Neural progenitor cell (in vitro differentiated cells): ENCODE measurements at regions not wholly inside any gene's neighbourhood (a gene's known extent, or its start where the extent isn't known, plus 50 kb on each side); places are given as distances from the start of the nearest gene placed in this dataset.

Source experiments
- CTCF ChIP-seq: fragments of 200-600 bp; sonication (generic); IDR thresholded peaks from 2 replicates; pipeline ENCODE4 v1.5.1; 2017; ENCODE audit warnings: antibody characterized with exemption, mild to moderate bottlenecking
- EZH2 ChIP-seq: fragments of 200-600 bp; sonication (generic); IDR thresholded peaks from 2 replicates; pipeline ENCODE4 v1.6.1; 2017; ENCODE audit warnings: antibody characterized with exemption, mild to moderate bottlenecking, moderate library complexity
- EZH2phosphoT487 ChIP-seq: fragments of 200-600 bp; sonication (generic); IDR thresholded peaks from 2 replicates; pipeline ENCODE4 v1.6.1; 2017; ENCODE audit warnings: antibody characterized with exemption

- TF ChIP-seq EZH2: no peak
- no peak for TF ChIP-seq CTCF
- TF ChIP-seq EZH2phosphoT487: no peak
Measured at GRCh38 chr13:82292334-82292733, 1589.9 kb downstream of the SLITRK1 start.
